GM12891 (cell line): ENCODE measurements at regions not wholly inside any gene's neighbourhood (a gene's known extent, or its start where the extent isn't known, plus 50 kb on each side); places are given as distances from the start of the nearest gene placed in this dataset.
A peak's percentile ranks its signal among the peaks of the same experiment; 100 is the strongest.
"Not testable (repeated sequence)": the region's sequence is repeated elsewhere in the genome, so short reads cannot be mapped to it uniquely, and the experiment has no call there.

ENCODE experiments used
- DNase-seq: peaks from one replicate; pipeline ENCODE4 v3.0.0; 2011; ENCODE audit warnings: low spot score; ENCODE audit not compliant: insufficient read length
- FAIRE-seq: peaks from 2 replicates; lab custom pipeline; 2011; peaks lifted over from hg19 to GRCh38; lab: Jason Lieb, UNC
- PAX5 ChIP-seq: IDR thresholded peaks from 2 replicates; pipeline ENCODE4 v1.6.1; 2011; ENCODE audit warnings: low read length, moderate library complexity, mild to moderate bottlenecking; ENCODE audit not compliant: insufficient read depth, severe bottlenecking
- POLR2A ChIP-seq: IDR thresholded peaks from 2 replicates; pipeline ENCODE4 v1.6.1; 2011; ENCODE audit warnings: low read depth, low read length, control low read depth
- POLR2AphosphoS5 ChIP-seq: IDR thresholded peaks from 2 replicates; pipeline ENCODE4 v1.6.1; 2011; ENCODE audit warnings: low read depth, low read length, control low read depth
- POU2F2 ChIP-seq: IDR thresholded peaks from 2 replicates; pipeline ENCODE4 v1.6.1; 2011; ENCODE audit warnings: low read depth, mild to moderate bottlenecking, control low read depth, low read length, moderate library complexity
- SPI1 ChIP-seq: IDR thresholded peaks from 2 replicates; pipeline ENCODE4 v1.6.1; 2011; ENCODE audit warnings: low read depth, low read length, control low read depth
- TAF1 ChIP-seq: IDR thresholded peaks from 2 replicates; pipeline ENCODE4 v1.6.1; 2011; ENCODE audit warnings: low read depth, low read length, control low read depth

GRCh38 chr11:90294091-90294490 is 71.2 kb upstream of the CHORDC1 start:
- DNase-seq: no peak
- no peak for FAIRE-seq
- TF ChIP-seq PAX5 (no peak), SPI1 (no peak), TAF1 (no peak), POLR2AphosphoS5 (no peak), POU2F2 (no peak), POLR2A (no peak)

- DNase-seq: peak; percentile 17
- TF ChIP-seq POLR2AphosphoS5 (no peak), TAF1 (no peak), PAX5 (no peak), POLR2A (no peak), POU2F2 (no peak), SPI1 (no peak)
- FAIRE-seq: no peak
Observed at GRCh38 chr11:90288212-90288821, 65.5 kb upstream of the CHORDC1 start.

GRCh38 chr11:90286640-90287039 is 63.8 kb upstream of the CHORDC1 start:
- DNase-seq (no peak), FAIRE-seq (no peak)
- no peak for TF ChIP-seq POLR2A
- TF ChIP-seq PAX5: no peak
- no peak for TF ChIP-seq POU2F2
- TF ChIP-seq SPI1: no peak
- no peak for TF ChIP-seq POLR2AphosphoS5
- no peak for TF ChIP-seq TAF1

- FAIRE-seq: no peak
- TF ChIP-seq PAX5: no peak
- no peak for TF ChIP-seq TAF1
- no peak for TF ChIP-seq SPI1
- TF ChIP-seq POU2F2: no peak
- no peak for TF ChIP-seq POLR2A
- no peak for TF ChIP-seq POLR2AphosphoS5
- DNase-seq: no peak
Observed at GRCh38 chr11:90284171-90284570, 61.3 kb upstream of the CHORDC1 start.

GRCh38 chr11:90282551-90283071 is 59.8 kb upstream of the CHORDC1 start:
- FAIRE-seq, DNase-seq: not testable (repeated sequence)

- FAIRE-seq (no peak), DNase-seq (no peak)
- no peak for TF ChIP-seq TAF1
- TF ChIP-seq SPI1: no peak
- no peak for TF ChIP-seq POLR2A
- TF ChIP-seq POU2F2: no peak
- no peak for TF ChIP-seq PAX5
- no peak for TF ChIP-seq POLR2AphosphoS5
Observed at GRCh38 chr11:90274362-90274761, 51.5 kb upstream of the CHORDC1 start.
